ENCODE measurements at regions not wholly inside any gene's neighbourhood (a gene's known extent, or its start where the extent isn't known, plus 50 kb on each side); places are given as distances from the start of the nearest gene placed in this dataset.

DNA sequence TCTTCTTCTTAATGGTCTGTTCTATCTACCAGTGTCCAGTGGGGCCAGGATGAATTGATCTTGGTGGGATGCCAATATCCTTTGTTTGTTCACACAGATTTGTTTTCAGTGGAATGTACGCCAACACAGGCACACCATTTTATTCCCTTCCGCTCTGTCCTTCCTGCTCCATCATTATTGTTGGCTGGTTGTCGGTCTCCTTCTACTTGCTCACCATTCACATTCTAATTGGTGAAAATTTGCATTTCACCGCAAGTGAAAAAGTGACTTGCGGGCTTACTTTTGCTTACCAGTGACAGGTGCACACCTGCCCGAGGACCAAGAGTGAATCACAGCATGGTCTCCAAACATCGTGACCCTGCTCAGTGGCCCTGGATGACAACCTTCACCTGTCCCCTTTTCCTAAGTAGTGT, 148.3 kb downstream of the NOC3L start:
- DNase-seq (ENCODE audit: low read depth) (no peak), FAIRE-seq (no peak)
- Histone ChIP-seq H3K27ac (ENCODE audit: low read depth, low read length) (no peak overlapping the region), H3K9ac (ENCODE audit: low read length) (no peak overlapping the region), H3K36me3 (ENCODE audit: insufficient read depth, low read length) (no peaks in the 10 kb centered on the region), H4K20me1 (ENCODE audit: insufficient read depth, low read length) (no peaks in the 10 kb centered on the region), H3K9me3 (ENCODE audit: insufficient read depth, low read depth, low read length) (no peaks in the 10 kb centered on the region), H3K4me1 (ENCODE audit: insufficient read depth, low read length) (no peaks in the 10 kb centered on the region), H3K79me2 (ENCODE audit: insufficient read depth, low read length) (no peaks in the 10 kb centered on the region), H2AFZ (ENCODE audit: low read depth, low read length) (no peak overlapping the region), H3K4me2 (ENCODE audit: low read length) (no peak overlapping the region), H3K4me3 (ENCODE audit: insufficient read depth, low read depth, low read length) (no peak overlapping the region), H3K27me3 (ENCODE audit: insufficient read depth, low read length) (no peaks in the 10 kb centered on the region)
- Mint-ChIP-seq H3K9me3 (ENCODE audit: unreplicated experiment) (no peaks in the 10 kb centered on the region), H3K36me3 (ENCODE audit: low read depth, unreplicated experiment) (no peaks in the 10 kb centered on the region), H3K27me3 (ENCODE audit: low read depth, unreplicated experiment) (peaks cover 2% of the 10 kb centered on the region), H3K27ac (ENCODE audit: unreplicated experiment) (no peak overlapping the region), H3K4me3 (ENCODE audit: unreplicated experiment) (no peak overlapping the region), H3K4me1 (ENCODE audit: low read depth, unreplicated experiment) (peaks cover 12% of the 10 kb centered on the region)
- no peak for TF ChIP-seq EZH2 (IDR thresholded peaks at IDR 0.05; ENCODE audit: insufficient read depth, low read length)
- TF ChIP-seq, protein P1, sequence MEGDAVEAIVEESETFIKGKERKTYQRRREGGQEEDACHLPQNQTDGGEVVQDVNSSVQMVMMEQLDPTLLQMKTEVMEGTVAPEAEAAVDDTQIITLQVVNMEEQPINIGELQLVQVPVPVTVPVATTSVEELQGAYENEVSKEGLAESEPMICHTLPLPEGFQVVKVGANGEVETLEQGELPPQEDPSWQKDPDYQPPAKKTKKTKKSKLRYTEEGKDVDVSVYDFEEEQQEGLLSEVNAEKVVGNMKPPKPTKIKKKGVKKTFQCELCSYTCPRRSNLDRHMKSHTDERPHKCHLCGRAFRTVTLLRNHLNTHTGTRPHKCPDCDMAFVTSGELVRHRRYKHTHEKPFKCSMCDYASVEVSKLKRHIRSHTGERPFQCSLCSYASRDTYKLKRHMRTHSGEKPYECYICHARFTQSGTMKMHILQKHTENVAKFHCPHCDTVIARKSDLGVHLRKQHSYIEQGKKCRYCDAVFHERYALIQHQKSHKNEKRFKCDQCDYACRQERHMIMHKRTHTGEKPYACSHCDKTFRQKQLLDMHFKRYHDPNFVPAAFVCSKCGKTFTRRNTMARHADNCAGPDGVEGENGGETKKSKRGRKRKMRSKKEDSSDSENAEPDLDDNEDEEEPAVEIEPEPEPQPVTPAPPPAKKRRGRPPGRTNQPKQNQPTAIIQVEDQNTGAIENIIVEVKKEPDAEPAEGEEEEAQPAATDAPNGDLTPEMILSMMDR (IDR thresholded peaks at IDR 0.05; ENCODE audit: insufficient read depth, low read depth, low read length), result no peak

DNA sequence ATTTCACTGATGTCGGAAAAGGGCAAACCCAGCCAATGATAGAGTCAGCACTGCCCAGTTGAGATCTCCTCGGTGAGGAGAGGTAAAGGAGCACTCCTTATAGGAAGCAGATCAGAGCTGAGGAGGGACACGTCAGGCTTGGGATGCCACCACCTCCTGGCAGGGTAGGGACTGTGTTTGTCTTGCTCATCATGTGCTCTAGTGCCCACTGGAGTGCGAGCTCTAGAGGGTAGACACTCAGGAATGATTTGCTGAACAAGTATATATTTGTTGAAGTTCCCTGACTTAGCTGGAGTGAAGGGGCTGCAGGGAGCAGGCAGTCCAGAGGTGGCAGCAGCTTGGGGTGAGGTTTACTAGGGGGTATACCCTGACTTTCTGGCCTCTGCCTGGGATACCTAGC, 146.5 kb downstream of the NOC3L start:
- no peaks in the 10 kb centered on the region for H3K27me3 ChIP-seq (ENCODE audit: insufficient read depth, low read length)
- H2AFZ ChIP-seq (ENCODE audit: low read depth, low read length), result no peak overlapping the region
- peaks cover 12% of the 10 kb centered on the region for H3K4me1 Mint-ChIP-seq (ENCODE audit: low read depth, unreplicated experiment)
- H3K4me3 ChIP-seq (ENCODE audit: insufficient read depth, low read depth, low read length), result no peak overlapping the region
- H3K9ac ChIP-seq (ENCODE audit: low read length), result no peak overlapping the region
- TF ChIP-seq, protein P1 (IDR thresholded peaks at IDR 0.05; ENCODE audit: insufficient read depth, low read depth, low read length), result no peak
- no peak for TF ChIP-seq EZH2 (IDR thresholded peaks at IDR 0.05; ENCODE audit: insufficient read depth, low read length)
- no peaks in the 10 kb centered on the region for H3K36me3 ChIP-seq (ENCODE audit: insufficient read depth, low read length)
- no peaks in the 10 kb centered on the region for H3K79me2 ChIP-seq (ENCODE audit: insufficient read depth, low read length)
- H3K36me3 Mint-ChIP-seq (ENCODE audit: low read depth, unreplicated experiment), result no peaks in the 10 kb centered on the region
- H3K4me2 ChIP-seq (ENCODE audit: low read length), result no peak overlapping the region
- no peaks in the 10 kb centered on the region for H3K27me3 Mint-ChIP-seq (ENCODE audit: low read depth, unreplicated experiment)
- no peaks in the 10 kb centered on the region for H4K20me1 ChIP-seq (ENCODE audit: insufficient read depth, low read length)
- H3K9me3 Mint-ChIP-seq (ENCODE audit: unreplicated experiment), result no peaks in the 10 kb centered on the region
- no peak for FAIRE-seq
- no peak overlapping the region for H3K4me3 Mint-ChIP-seq (ENCODE audit: unreplicated experiment)
- H3K27ac ChIP-seq (ENCODE audit: low read depth, low read length), result no peak overlapping the region
- no peaks in the 10 kb centered on the region for H3K4me1 ChIP-seq (ENCODE audit: insufficient read depth, low read length)
- H3K27ac Mint-ChIP-seq (ENCODE audit: unreplicated experiment), result no peak overlapping the region
- H3K9me3 ChIP-seq (ENCODE audit: insufficient read depth, low read depth, low read length), result no peaks in the 10 kb centered on the region
- DNase-seq (ENCODE audit: low read depth), result no peak

DNA sequence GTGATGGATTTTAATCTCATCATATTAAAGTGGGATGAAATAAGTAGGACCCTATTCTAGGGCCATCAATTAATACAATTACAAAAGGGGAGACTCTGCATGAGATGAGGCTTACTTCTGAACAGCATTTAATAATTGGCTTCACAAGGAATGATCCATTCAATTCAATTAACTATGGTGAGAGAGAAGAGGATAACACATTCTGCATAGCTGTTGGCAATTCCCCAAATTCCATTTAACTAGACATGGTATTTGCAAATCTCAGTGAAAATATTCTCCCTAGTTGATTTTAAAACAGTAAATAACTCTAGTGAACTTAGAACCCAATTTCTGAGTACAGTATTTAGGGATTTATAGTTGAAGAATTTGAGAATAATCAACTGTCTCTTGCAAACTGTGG, 145.3 kb downstream of the NOC3L start:
- Histone ChIP-seq H4K20me1 (ENCODE audit: insufficient read depth, low read length) (no peaks in the 10 kb centered on the region), H3K9ac (ENCODE audit: low read length) (no peak overlapping the region), H3K79me2 (ENCODE audit: insufficient read depth, low read length) (no peaks in the 10 kb centered on the region), H3K4me3 (ENCODE audit: insufficient read depth, low read depth, low read length) (no peak overlapping the region), H3K9me3 (ENCODE audit: insufficient read depth, low read depth, low read length) (no peaks in the 10 kb centered on the region), H2AFZ (ENCODE audit: low read depth, low read length) (no peak overlapping the region), H3K27me3 (ENCODE audit: insufficient read depth, low read length) (no peaks in the 10 kb centered on the region), H3K36me3 (ENCODE audit: insufficient read depth, low read length) (no peaks in the 10 kb centered on the region), H3K27ac (ENCODE audit: low read depth, low read length) (no peak overlapping the region), H3K4me1 (ENCODE audit: insufficient read depth, low read length) (no peaks in the 10 kb centered on the region), H3K4me2 (ENCODE audit: low read length) (no peak overlapping the region)
- Mint-ChIP-seq H3K27me3 (ENCODE audit: low read depth, unreplicated experiment) (no peaks in the 10 kb centered on the region), H3K4me1 (ENCODE audit: low read depth, unreplicated experiment) (peaks cover 12% of the 10 kb centered on the region), H3K9me3 (ENCODE audit: unreplicated experiment) (no peaks in the 10 kb centered on the region), H3K27ac (ENCODE audit: unreplicated experiment) (no peak overlapping the region), H3K36me3 (ENCODE audit: low read depth, unreplicated experiment) (no peaks in the 10 kb centered on the region), H3K4me3 (ENCODE audit: unreplicated experiment) (no peak overlapping the region)
- no peak for DNase-seq (ENCODE audit: low read depth)
- FAIRE-seq, result no peak
- TF ChIP-seq, protein P1 (IDR thresholded peaks at IDR 0.05; ENCODE audit: insufficient read depth, low read depth, low read length), result no peak
- no peak for TF ChIP-seq EZH2 (IDR thresholded peaks at IDR 0.05; ENCODE audit: insufficient read depth, low read length)
